DMS153 (cell line): ENCODE measurements at regions not wholly inside any gene's neighbourhood (a gene's known extent, or its start where the extent isn't known, plus 50 kb on each side); places are given as distances from the start of the nearest gene placed in this dataset.
A peak's percentile ranks its signal among the peaks of the same experiment; 100 is the strongest.
"Not testable (repeated sequence)": the region's sequence is repeated elsewhere in the genome, so short reads cannot be mapped to it uniquely, and the experiment has no call there.

Experiments
- DNase-seq: peaks from one replicate; lab custom pipeline; 2025; lab: John Stamatoyannopoulos, UW

- no peak for DNase-seq
Measured at GRCh38 chr12:67455236-67455635, 186.1 kb downstream of the CAND1 start.

DNA sequence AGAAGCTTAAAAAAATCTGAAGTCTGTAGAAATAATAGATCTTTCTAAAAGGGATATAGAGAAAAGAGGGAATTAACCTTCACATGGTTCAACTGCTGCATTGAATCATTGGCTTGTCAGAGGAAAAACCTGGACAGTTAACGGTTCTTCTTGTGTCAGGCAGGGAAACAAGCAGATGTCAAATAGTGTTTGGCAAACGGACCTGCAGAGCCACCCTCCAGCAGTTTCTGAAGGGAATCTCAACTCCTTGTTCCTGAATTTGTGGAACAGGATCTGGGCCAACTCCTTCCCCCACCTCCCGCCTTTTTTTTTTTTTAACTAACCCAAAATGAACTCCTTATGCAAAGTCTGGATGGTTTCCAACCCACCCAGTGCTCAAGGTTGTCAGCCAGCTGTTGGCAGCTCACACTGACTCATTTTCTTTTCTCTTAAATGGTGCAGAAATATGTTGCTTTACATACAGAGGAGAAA is 187.3 kb downstream of the CAND1 start:
- DNase-seq = no peak

- DNase-seq = no peak
Measured at GRCh38 chr12:67457136-67457535, 188.0 kb downstream of the CAND1 start.

DNA sequence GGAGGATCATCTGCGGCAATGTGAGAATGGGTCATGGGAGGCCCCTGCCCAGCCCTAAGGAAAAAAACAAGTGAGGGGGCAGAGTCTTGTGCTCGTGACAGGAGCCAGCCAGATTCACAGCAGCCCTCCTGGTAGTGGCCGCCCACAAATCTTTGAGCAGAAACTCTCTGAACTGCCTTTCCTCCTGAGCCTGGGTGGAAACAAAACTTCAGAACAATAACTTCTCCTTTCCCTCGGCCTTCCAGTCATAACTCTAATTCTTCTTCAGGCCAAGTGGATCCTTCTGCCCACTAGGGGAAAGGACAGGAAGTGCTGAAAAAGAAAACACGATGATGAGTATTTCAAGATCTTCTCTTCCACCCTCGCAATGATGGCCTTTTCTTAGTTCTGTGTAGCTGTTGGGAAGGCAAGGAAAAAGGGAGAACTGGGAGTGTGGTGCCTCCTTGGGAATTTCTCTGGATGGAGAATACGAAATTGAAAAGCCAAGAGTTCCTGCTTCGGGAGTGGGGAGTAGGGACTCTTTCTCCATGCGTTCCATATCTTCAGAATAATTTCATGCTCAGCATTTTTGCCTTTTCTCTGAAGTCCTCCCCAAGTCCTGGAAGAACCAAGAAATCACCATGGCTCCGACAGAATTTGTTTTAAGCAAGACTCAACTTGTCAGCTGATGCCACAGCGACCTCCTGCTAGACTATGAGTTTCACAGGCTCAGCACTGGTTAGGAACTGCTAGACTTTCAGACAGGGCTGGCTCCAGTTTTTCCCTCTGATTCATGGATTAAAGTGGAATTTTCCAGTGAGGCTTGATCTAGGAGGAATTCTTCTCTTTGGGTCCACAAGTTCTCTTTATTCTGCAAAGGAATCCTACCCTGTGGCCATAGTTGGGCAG is 188.9 kb downstream of the CAND1 start:
- DNase-seq = no peak

- no peak for DNase-seq
Measured at GRCh38 chr12:67459173-67459572, 189.4 kb upstream of the DYRK2 start.

- no peak for DNase-seq
Measured at GRCh38 chr12:67459578-67459977, 189.0 kb upstream of the DYRK2 start.

DNA sequence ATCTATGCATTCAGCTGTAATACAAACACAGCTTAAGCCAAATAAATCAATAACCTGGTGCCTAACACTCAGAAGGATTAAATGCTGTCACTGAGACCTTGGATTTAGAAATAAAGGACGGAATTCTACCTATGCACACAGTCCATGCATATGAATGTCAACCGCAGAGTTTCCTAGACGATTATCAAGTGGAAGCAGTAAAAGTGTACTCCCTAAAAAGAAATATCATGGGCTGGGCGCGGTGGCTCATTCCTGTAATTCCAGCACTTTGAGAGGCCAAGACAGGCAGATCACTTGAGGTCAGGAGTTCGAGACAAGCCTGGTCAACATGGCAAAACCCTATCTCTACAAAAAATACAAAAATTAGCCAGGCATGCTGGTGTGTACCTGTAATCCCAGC is 188.2 kb upstream of the DYRK2 start:
- DNase-seq = no peak

- DNase-seq = no peak
Measured at GRCh38 chr12:67468549-67469245, 179.8 kb upstream of the DYRK2 start.

- DNase-seq = no peak
Measured at GRCh38 chr12:67469666-67470065, 178.9 kb upstream of the DYRK2 start.

DNA sequence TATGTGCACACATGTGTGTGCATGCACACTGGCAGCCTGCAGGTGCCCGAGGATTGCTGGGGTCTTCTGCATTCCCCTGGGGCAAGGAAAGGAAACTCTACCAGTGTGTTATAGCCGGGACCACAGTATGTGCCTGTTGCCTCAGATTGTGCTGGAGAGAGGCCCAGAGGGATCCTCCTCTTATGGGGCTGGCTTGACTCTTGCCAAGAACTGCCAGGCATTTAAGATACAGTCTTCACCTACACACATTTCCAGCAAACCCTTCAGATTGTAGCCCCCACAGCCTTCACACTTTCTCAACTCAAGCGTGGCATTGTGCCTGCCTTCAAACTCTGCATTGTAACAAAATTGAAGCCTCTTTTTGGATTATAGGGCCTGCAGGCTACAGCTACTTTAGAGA is 176.7 kb upstream of the DYRK2 start:
- DNase-seq = no peak

GRCh38 chr12:67472539-67472938 is 176.0 kb upstream of the DYRK2 start:
- DNase-seq = peak; percentile 36

- no peak for DNase-seq
Measured at GRCh38 chr12:67474934-67475620, 173.5 kb upstream of the DYRK2 start.

DNA sequence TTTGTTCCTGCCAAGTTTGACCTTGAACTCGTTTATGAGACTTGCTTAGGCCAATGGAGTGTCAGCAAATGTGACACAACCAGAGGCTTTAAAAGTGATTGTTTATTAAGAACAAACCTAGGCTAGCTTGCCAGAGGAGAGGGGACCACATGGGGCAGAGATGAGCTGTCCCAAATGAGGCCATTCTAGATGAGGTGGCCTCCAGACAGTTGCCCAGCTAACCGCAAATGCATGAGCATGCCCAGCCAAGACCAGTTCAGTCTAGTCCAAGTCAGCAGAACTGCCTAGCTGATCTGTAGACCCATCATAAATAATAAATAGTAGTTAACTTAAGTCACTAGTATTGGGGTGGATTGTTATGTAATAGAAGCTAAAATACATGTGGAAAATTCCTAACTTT is 172.8 kb upstream of the DYRK2 start:
- DNase-seq = no peak

- DNase-seq = no peak
Measured at GRCh38 chr12:67477681-67478265, 170.8 kb upstream of the DYRK2 start.

GRCh38 chr12:67482751-67483661 is 165.5 kb upstream of the DYRK2 start:
- DNase-seq = peak; percentile 80

DNA sequence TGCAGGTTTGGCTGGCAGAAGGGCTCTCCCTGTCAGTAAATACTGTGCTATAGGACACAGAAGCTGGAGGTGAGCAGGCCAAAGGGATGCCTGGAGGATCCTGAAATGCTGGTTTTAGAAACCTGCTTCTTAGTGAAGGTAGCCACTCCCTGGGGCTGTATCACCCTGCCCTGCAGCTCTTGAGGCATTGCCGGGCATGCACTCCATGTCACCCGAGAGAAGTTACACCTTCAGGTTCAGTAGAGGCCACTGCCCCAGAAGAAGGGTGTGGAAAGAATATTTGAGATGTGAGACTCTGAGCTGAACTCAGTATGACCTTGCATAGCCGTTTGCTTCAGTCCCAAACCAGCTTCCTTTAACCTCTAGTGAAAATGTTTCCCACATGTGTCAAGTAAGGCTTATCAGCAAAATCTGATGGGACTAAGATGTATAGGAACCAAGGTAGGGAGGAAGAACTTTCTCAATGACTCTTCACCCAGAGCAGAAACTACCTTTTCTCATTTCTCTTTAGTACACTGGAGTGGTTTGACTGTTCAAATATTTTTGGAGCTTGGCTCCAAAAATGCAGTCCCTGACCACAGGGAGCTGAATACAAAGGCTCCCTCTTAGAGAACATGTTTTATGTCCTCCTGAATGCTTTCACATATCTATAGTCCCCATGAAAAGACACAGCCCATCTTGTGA is 164.5 kb upstream of the DYRK2 start:
- DNase-seq = peak; percentile 29

DNA sequence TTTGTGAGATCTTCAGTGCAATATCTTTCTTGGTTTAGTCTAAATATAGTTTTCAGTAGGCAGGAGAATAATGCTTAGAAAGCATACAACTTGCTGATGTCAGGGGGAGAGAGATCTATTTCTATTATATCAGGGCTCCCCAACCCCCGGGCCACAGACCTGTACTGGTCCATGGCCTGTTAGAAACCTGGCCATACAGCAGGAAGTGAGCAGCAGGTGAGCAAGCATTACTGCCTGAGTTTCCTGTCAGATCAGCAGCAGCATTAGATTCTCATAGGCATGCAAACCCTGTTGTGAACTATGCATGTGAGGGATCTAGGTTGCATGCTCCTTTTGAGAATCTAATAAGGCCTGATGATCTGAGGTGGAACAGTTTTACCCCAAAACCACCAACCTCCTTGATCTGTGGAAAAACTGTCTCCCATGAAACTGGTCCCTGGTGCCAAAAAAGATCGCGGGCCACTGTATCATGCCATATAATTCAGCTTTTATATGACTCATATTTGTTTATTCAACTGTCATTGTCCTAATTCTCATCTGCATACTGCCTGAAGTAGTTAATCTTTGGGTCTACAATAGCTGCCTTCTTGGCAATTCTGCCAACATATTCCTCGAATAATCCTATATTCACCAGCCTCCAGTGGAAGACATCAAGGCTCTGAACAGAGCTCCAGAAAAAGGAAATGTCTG is 163.6 kb upstream of the DYRK2 start:
- peak; percentile 40 for DNase-seq

GRCh38 chr12:67486671-67487070 is 161.9 kb upstream of the DYRK2 start:
- no peak for DNase-seq

DNA sequence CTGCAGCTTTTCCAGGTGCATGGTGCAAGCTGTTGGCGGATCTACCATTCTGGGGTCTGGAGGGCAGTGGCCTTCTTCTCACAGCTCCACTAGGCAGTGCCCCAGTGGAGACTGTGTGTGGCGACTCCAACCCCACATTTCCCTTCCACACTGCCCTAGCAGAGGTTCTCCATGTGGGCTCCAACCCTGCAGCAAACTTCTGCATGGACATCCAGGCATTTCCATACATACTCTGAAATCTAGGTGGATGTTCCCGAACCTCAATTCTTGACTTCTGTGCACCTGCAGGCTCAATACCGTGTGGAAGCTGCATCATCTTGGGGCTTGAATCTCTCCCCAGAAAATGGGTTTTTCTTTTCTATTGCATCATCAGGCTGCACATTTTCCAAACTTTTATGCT is 160.2 kb upstream of the DYRK2 start:
- not testable (repeated sequence) for DNase-seq

GRCh38 chr12:67489007-67489406 is 159.5 kb upstream of the DYRK2 start:
- DNase-seq = no peak
